MM.1S (cell line): ENCODE measurements at regions not wholly inside any gene's neighbourhood (a gene's known extent, or its start where the extent isn't known, plus 50 kb on each side); places are given as distances from the start of the nearest gene placed in this dataset.

Experiments used
- CTCF ChIP-seq: fragments of 300-600 bp; sonication (generic); IDR thresholded peaks from 2 replicates; pipeline ENCODE4 v1.5.1; 2016; ENCODE audit warnings: antibody characterized with exemption, low read length, mixed read lengths
- EZH2 ChIP-seq: fragments of 300-600 bp; sonication (generic); optimal IDR thresholded peaks from 2 replicates; pipeline ENCODE3; 2017; ENCODE audit warnings: low read depth, mild to moderate bottlenecking, antibody characterized with exemption, low read length, mixed read lengths
- EZH2phosphoT487 ChIP-seq: fragments of 300-600 bp; sonication (generic); IDR thresholded peaks from 2 replicates; pipeline ENCODE4 v1.6.1; 2018; ENCODE audit warnings: antibody characterized with exemption, low read length

- TF ChIP-seq CTCF (no peak), EZH2 (no peak), EZH2phosphoT487 (no peak)
These were observed 182.2 kb downstream of the SH2D4B start for GRCh38 chr10:80719935-80720334.
